ENCODE measurements at regions not wholly inside any gene's neighbourhood (a gene's known extent, or its start where the extent isn't known, plus 50 kb on each side); places are given as distances from the start of the nearest gene placed in this dataset.
A peak's percentile ranks its signal among the peaks of the same experiment; 100 is the strongest.

- Histone ChIP-seq H2BK5ac (ENCODE audit: low read depth, low read length, poor library complexity) (no peak overlapping the region), H3K36me3 (ENCODE audit: control insufficient read depth in 1 of 2, insufficient read depth in 2 of 2, low read length in 2 of 2) (no peaks in the 10 kb centered on the region), H3K9me3 (ENCODE audit: insufficient read depth, low read depth, low read length) (no peaks in the 10 kb centered on the region), H3K4me3 (ENCODE audit: low read depth, low read length) (no peak overlapping the region), H3K4ac (ENCODE audit: low read depth, low read length) (no peak overlapping the region), H3K79me2 (ENCODE audit: control insufficient read depth, insufficient read depth, low read length, poor library complexity) (no peaks in the 10 kb centered on the region), H2AFZ (ENCODE audit: insufficient read depth, low read length, poor library complexity) (no peak overlapping the region), H4K91ac (ENCODE audit: low read depth, low read length) (no peak overlapping the region), H3K9ac (ENCODE audit: low read length) (no peak overlapping the region), H2BK120ac (ENCODE audit: insufficient read depth, low read length, poor library complexity) (no peak overlapping the region), H3K4me1 (ENCODE audit: control insufficient read depth in 1 of 2, insufficient read depth in 2 of 2, low read length in 2 of 2) (peaks cover 2 to 3% of the 10 kb centered on the region in 2 experiments), H4K8ac (ENCODE audit: low read depth, low read length) (no peak overlapping the region), H4K12ac (ENCODE audit: low read depth, low read length) (no peak overlapping the region), H2BK12ac (ENCODE audit: low read length) (no peak overlapping the region), H3K4me2 (ENCODE audit: low read length) (no peak overlapping the region), H3K23ac (ENCODE audit: low read length) (no peak overlapping the region), H3K18ac (ENCODE audit: low read length) (no peak overlapping the region), H3K79me1 (ENCODE audit: low read length) (peaks cover 3% of the 10 kb centered on the region), H2AK5ac (ENCODE audit: low read length) (no peak overlapping the region), H3K27ac (ENCODE audit: low read depth, low read length) (no peak overlapping the region), H3K27me3 (ENCODE audit: insufficient read depth, low read length) (no peaks in the 10 kb centered on the region), H3K14ac (ENCODE audit: low read length) (no peak overlapping the region)
- no peak for DNase-seq
- WGBS (ENCODE audit: extremely low coverage, insufficient coverage, insufficient read length) = no CpG with 5 or more reads among the region's 4 CpGs
Measured at GRCh38 chr18:44518091-44518615, 162.5 kb upstream of the SETBP1 start.

- H3K4ac ChIP-seq (ENCODE audit: low read depth, low read length) = no peak overlapping the region
- H2BK12ac ChIP-seq (ENCODE audit: low read length) = no peak overlapping the region
- H4K8ac ChIP-seq (ENCODE audit: low read depth, low read length) = no peak overlapping the region
- no peak overlapping the region for H2BK120ac ChIP-seq (ENCODE audit: insufficient read depth, low read length, poor library complexity)
- no peak overlapping the region for H4K91ac ChIP-seq (ENCODE audit: low read depth, low read length)
- no peak overlapping the region for H3K27ac ChIP-seq (ENCODE audit: low read depth, low read length)
- no peaks in the 10 kb centered on the region for H3K36me3 ChIP-seq (ENCODE audit: control insufficient read depth in 1 of 2, insufficient read depth in 2 of 2, low read length in 2 of 2)
- no peak overlapping the region for H3K23ac ChIP-seq (ENCODE audit: low read length)
- peaks cover 2 to 3% of the 10 kb centered on the region in 2 experiments for H3K4me1 ChIP-seq (ENCODE audit: control insufficient read depth in 1 of 2, insufficient read depth in 2 of 2, low read length in 2 of 2)
- no peak overlapping the region for H2AFZ ChIP-seq (ENCODE audit: insufficient read depth, low read length, poor library complexity)
- H3K18ac ChIP-seq (ENCODE audit: low read length) = no peak overlapping the region
- no peak for DNase-seq
- no peak overlapping the region for H2BK5ac ChIP-seq (ENCODE audit: low read depth, low read length, poor library complexity)
- WGBS (ENCODE audit: extremely low coverage, insufficient coverage, insufficient read length) = no CpG with 5 or more reads among the region's 1 CpG
- no peak overlapping the region for H3K14ac ChIP-seq (ENCODE audit: low read length)
- no peak overlapping the region for H3K9ac ChIP-seq (ENCODE audit: low read length)
- no peak overlapping the region for H4K12ac ChIP-seq (ENCODE audit: low read depth, low read length)
- no peak overlapping the region for H2AK5ac ChIP-seq (ENCODE audit: low read length)
- no peaks in the 10 kb centered on the region for H3K27me3 ChIP-seq (ENCODE audit: insufficient read depth, low read length)
- H3K79me1 ChIP-seq (ENCODE audit: low read length) = peaks cover 3% of the 10 kb centered on the region
- no peak overlapping the region for H3K4me2 ChIP-seq (ENCODE audit: low read length)
- no peak overlapping the region for H3K4me3 ChIP-seq (ENCODE audit: low read depth, low read length)
- no peaks in the 10 kb centered on the region for H3K79me2 ChIP-seq (ENCODE audit: control insufficient read depth, insufficient read depth, low read length, poor library complexity)
- no peaks in the 10 kb centered on the region for H3K9me3 ChIP-seq (ENCODE audit: insufficient read depth, low read depth, low read length)
Measured at GRCh38 chr18:44518666-44519065, 162.0 kb upstream of the SETBP1 start.

- Histone ChIP-seq H3K79me1 (ENCODE audit: low read length) (peaks cover 3% of the 10 kb centered on the region), H2BK120ac (ENCODE audit: insufficient read depth, low read length, poor library complexity) (no peak overlapping the region), H3K18ac (ENCODE audit: low read length) (no peak overlapping the region), H2BK12ac (ENCODE audit: low read length) (peak overlapping the region; percentile 50), H3K9me3 (ENCODE audit: insufficient read depth, low read depth, low read length) (no peaks in the 10 kb centered on the region), H3K79me2 (ENCODE audit: control insufficient read depth, insufficient read depth, low read length, poor library complexity) (no peaks in the 10 kb centered on the region), H2AK5ac (ENCODE audit: low read length) (no peak overlapping the region), H4K91ac (ENCODE audit: low read depth, low read length) (peak overlapping the region; percentile 72), H3K27me3 (ENCODE audit: insufficient read depth, low read length) (no peaks in the 10 kb centered on the region), H3K4ac (ENCODE audit: low read depth, low read length) (no peak overlapping the region), H4K12ac (ENCODE audit: low read depth, low read length) (no peak overlapping the region), H3K4me3 (ENCODE audit: low read depth, low read length) (no peak overlapping the region), H2AFZ (ENCODE audit: insufficient read depth, low read length, poor library complexity) (no peak overlapping the region), H3K4me1 (ENCODE audit: control insufficient read depth in 1 of 2, insufficient read depth in 2 of 2, low read length in 2 of 2) (peaks cover 2 to 3% of the 10 kb centered on the region in 2 experiments), H3K4me2 (ENCODE audit: low read length) (no peak overlapping the region), H4K8ac (ENCODE audit: low read depth, low read length) (peak overlapping the region; percentile 74), H2BK5ac (ENCODE audit: low read depth, low read length, poor library complexity) (no peak overlapping the region), H3K27ac (ENCODE audit: low read depth, low read length) (no peak overlapping the region), H3K9ac (ENCODE audit: low read length) (no peak overlapping the region), H3K14ac (ENCODE audit: low read length) (no peak overlapping the region), H3K23ac (ENCODE audit: low read length) (no peak overlapping the region), H3K36me3 (ENCODE audit: control insufficient read depth in 1 of 2, insufficient read depth in 2 of 2, low read length in 2 of 2) (no peaks in the 10 kb centered on the region)
- no peak for DNase-seq
- WGBS (ENCODE audit: extremely low coverage, insufficient coverage, insufficient read length) = no CpG with 5 or more reads among the region's 3 CpGs
Measured at GRCh38 chr18:44520981-44521667, 159.6 kb upstream of the SETBP1 start.

- no peaks in the 10 kb centered on the region for H3K36me3 ChIP-seq (ENCODE audit: control insufficient read depth in 1 of 2, insufficient read depth in 2 of 2, low read length in 2 of 2)
- H3K79me1 ChIP-seq (ENCODE audit: low read length) = peaks cover 3% of the 10 kb centered on the region
- H3K9ac ChIP-seq (ENCODE audit: low read length) = no peak overlapping the region
- no peak overlapping the region for H4K91ac ChIP-seq (ENCODE audit: low read depth, low read length)
- H3K4me3 ChIP-seq (ENCODE audit: low read depth, low read length) = no peak overlapping the region
- H2AK5ac ChIP-seq (ENCODE audit: low read length) = no peak overlapping the region
- no peak overlapping the region for H2BK120ac ChIP-seq (ENCODE audit: insufficient read depth, low read length, poor library complexity)
- peaks cover 2 to 3% of the 10 kb centered on the region in 2 experiments for H3K4me1 ChIP-seq (ENCODE audit: control insufficient read depth in 1 of 2, insufficient read depth in 2 of 2, low read length in 2 of 2)
- H3K14ac ChIP-seq (ENCODE audit: low read length) = no peak overlapping the region
- no peak overlapping the region for H3K4me2 ChIP-seq (ENCODE audit: low read length)
- no peaks in the 10 kb centered on the region for H3K79me2 ChIP-seq (ENCODE audit: control insufficient read depth, insufficient read depth, low read length, poor library complexity)
- no peak overlapping the region for H3K18ac ChIP-seq (ENCODE audit: low read length)
- no peaks in the 10 kb centered on the region for H3K27me3 ChIP-seq (ENCODE audit: insufficient read depth, low read length)
- no peak overlapping the region for H4K12ac ChIP-seq (ENCODE audit: low read depth, low read length)
- peak in 1 of 2 donors; percentile 67 for DNase-seq
- H3K27ac ChIP-seq (ENCODE audit: low read depth, low read length) = no peak overlapping the region
- no peak overlapping the region for H4K8ac ChIP-seq (ENCODE audit: low read depth, low read length)
- H2BK5ac ChIP-seq (ENCODE audit: low read depth, low read length, poor library complexity) = no peak overlapping the region
- H2BK12ac ChIP-seq (ENCODE audit: low read length) = no peak overlapping the region
- H3K4ac ChIP-seq (ENCODE audit: low read depth, low read length) = no peak overlapping the region
- H3K23ac ChIP-seq (ENCODE audit: low read length) = no peak overlapping the region
- H2AFZ ChIP-seq (ENCODE audit: insufficient read depth, low read length, poor library complexity) = no peak overlapping the region
- no peaks in the 10 kb centered on the region for H3K9me3 ChIP-seq (ENCODE audit: insufficient read depth, low read depth, low read length)
Measured at GRCh38 chr18:44521668-44522022, 159.0 kb upstream of the SETBP1 start.

All from trophoblast cell (in vitro differentiated cells and primary cell).